HepG2 (cell line): ENCODE measurements at regions not wholly inside any gene's neighbourhood (a gene's known extent, or its start where the extent isn't known, plus 50 kb on each side); places are given as distances from the start of the nearest gene placed in this dataset.

Source experiments
- small RNA-seq, 3 experiments: library from RNA; depleted of rRNA; stranded (forward); fragments of <200 nt; gene quantifications; one replicate each; pipeline ENCODE3, GENCODE V24; 2012; ENCODE audit warnings: low read depth in 2 of 3, low replicate concordance in 1 of 3; ENCODE audit not compliant: insufficient read length in 3 of 3, insufficient read depth in 2 of 3

Small RNAs in the stretch of these regions (small RNA-seq; reads per million reads assigned to genes)
- 0 reads per million in 3 experiments for gene RNA5SP181
